K562 (cell line): ENCODE measurements at regions not wholly inside any gene's neighbourhood (a gene's known extent, or its start where the extent isn't known, plus 50 kb on each side); places are given as distances from the start of the nearest gene placed in this dataset.

Experiments
- ATAC-seq: fragments of 200-7000 bp; cut with Tn5 transposase; 3 replicates; pipeline ENCODE4 v1.9.1; 2020; ENCODE audit warnings: moderate library complexity
- BruUV-seq: library from RNA; stranded (reverse); fragments of 400-500 nt; replicated peaks from 2 replicates; lab custom pipeline; 2021; lab: Mats Ljungman, UMichigan
- CTCF ChIA-PET: fragments of 300-600 bp; formaldehyde crosslinking; extraction: SDS; loops from one replicate; lab custom pipeline; 2021; ENCODE audit warnings: low intra/inter-chr PET ratio; lab: Yijun Ruan, JAX
- POLR2A ChIA-PET: fragments of 300-600, 350-650 bp; sonication (Branson Sonifier 250); formaldehyde crosslinking; extraction: SDS; loops from one replicate; lab custom pipeline; 2021; ENCODE audit warnings: antibody characterized with exemption, inconsistent platforms; lab: Yijun Ruan, JAX
- DNase-seq, 4 experiments: peaks; one replicate each; pipeline versions ENCODE4 v3.0.0 to v3.0.0-alpha.2; 2011 to 2018; ENCODE audit warnings: low spot score in 3 of 4, mixed read lengths in 3 of 4; ENCODE audit errors: extremely low read depth in 1 of 4
- FAIRE-seq: peaks from 2 replicates; lab custom pipeline; 2011; peaks lifted over from hg19 to GRCh38; lab: Jason Lieb, UNC
- H2AFZ ChIP-seq: 2 replicates; pipeline ENCODE4 v1.6.0; 2011; ENCODE audit warnings: low read depth, low read length, control low read depth, inconsistent platforms
- H3K27ac ChIP-seq: fragments of 200-600 bp; 3 replicates; pipeline ENCODE4 v1.8.0; 2011; ENCODE audit warnings: low read depth, mild to moderate bottlenecking, control low read depth, inconsistent platforms, low read length, moderate library complexity, mixed read lengths; ENCODE audit errors: extremely low read depth
- H3K27me3 ChIP-seq, 2 experiments: fragments of 300-600 bp in 1 of 2; 2 replicates in 1 of 2; 3 replicates in 1 of 2; pipeline versions ENCODE4 v1.6.0 to v1.8.0; 2011; ENCODE audit warnings: inconsistent platforms in 2 of 2, low read length in 2 of 2, mild to moderate bottlenecking in 1 of 2, mixed read lengths in 1 of 2, moderate library complexity in 1 of 2; ENCODE audit not compliant: control insufficient read depth in 2 of 2, insufficient read depth in 2 of 2
- H3K36me3 ChIP-seq: fragments of 300-600 bp; 3 replicates; pipeline ENCODE4 v1.8.0; 2011; ENCODE audit warnings: mild to moderate bottlenecking, low read length, inconsistent platforms; ENCODE audit not compliant: control insufficient read depth, insufficient read depth
- H3K4me1 ChIP-seq, 2 experiments: fragments of 200-600 bp in 1 of 2; replicated peaks in 1 of 2; 2 replicates in 1 of 2; 3 replicates in 1 of 2; pipeline versions ENCODE4 v1.5.1 to v1.8.0; 2011; ENCODE audit warnings: inconsistent platforms in 2 of 2, low read length in 2 of 2, mild to moderate bottlenecking in 1 of 2, mixed read lengths in 1 of 2, moderate library complexity in 1 of 2; ENCODE audit not compliant: control insufficient read depth in 2 of 2, insufficient read depth in 2 of 2
- H3K4me2 ChIP-seq: 2 replicates; pipeline ENCODE4 v1.6.1; 2011; ENCODE audit warnings: low read length, control low read depth, inconsistent platforms, mixed read lengths; ENCODE audit not compliant: insufficient read depth
- H3K4me3 ChIP-seq: fragments of 200-600 bp; sonication (generic), shearing (Covaris generic); 2 replicates; pipeline ENCODE4 v1.5.1; 2016; ENCODE audit warnings: control low read depth, inconsistent platforms
- H3K79me2 ChIP-seq: fragments of 200-600 bp; 3 replicates; pipeline ENCODE4 v1.8.0; 2011; ENCODE audit warnings: low read length, inconsistent platforms; ENCODE audit not compliant: control insufficient read depth, insufficient read depth
- H3K9ac ChIP-seq, 2 experiments: 2 replicates each; pipeline versions ENCODE4 v1.6.0 to v1.6.1; 2011; ENCODE audit warnings: low read depth in 2 of 2, low read length in 2 of 2, control low read depth in 1 of 2, inconsistent platforms in 1 of 2, mild to moderate bottlenecking in 1 of 2, mixed read lengths in 1 of 2; ENCODE audit not compliant: insufficient read depth in 1 of 2
- H3K9me1 ChIP-seq: one replicate; pipeline ENCODE4 v1.6.0; 2011; ENCODE audit warnings: inconsistent platforms, mild to moderate bottlenecking, low read length, moderate library complexity; ENCODE audit not compliant: control insufficient read depth, insufficient read depth
- H3K9me3 ChIP-seq: replicated peaks from 2 replicates; pipeline ENCODE4 v1.5.1; 2011; ENCODE audit warnings: low read depth, low read length, inconsistent platforms; ENCODE audit not compliant: control insufficient read depth, insufficient read depth
- H4K20me1 ChIP-seq: replicated peaks from 2 replicates; pipeline ENCODE4 v1.6.1; 2011; ENCODE audit warnings: low read length, inconsistent platforms, mixed read lengths; ENCODE audit not compliant: control insufficient read depth, insufficient read depth
- GMEB1 ChIP-seq: fragments of 250-450 bp; sonication (Bioruptor Pico); IDR thresholded peaks from 2 replicates; pipeline ENCODE4 v1.4.0; 2020; ENCODE audit warnings: mild to moderate bottlenecking
- HCFC1 ChIP-seq: IDR thresholded peaks from 2 replicates; pipeline ENCODE4 v1.6.1; 2012; ENCODE audit warnings: low read depth, low read length, improper control_type of control experiment
- LARP7 ChIP-seq: fragments of 450-650 bp; IDR thresholded peaks from 2 replicates; pipeline ENCODE4 v1.6.1; 2016
- PRMT5 ChIP-seq: sonication (generic); formaldehyde crosslinking; IDR thresholded peaks from 2 replicates; pipeline ENCODE4 v1.5.0; 2020; ENCODE audit warnings: missing genetic modification reagents
- RB1 ChIP-seq: fragments of 450-650 bp; IDR thresholded peaks from 2 replicates; pipeline ENCODE4 v1.6.1; 2017; ENCODE audit warnings: low read depth, mild to moderate bottlenecking
- U2AF1 ChIP-seq: fragments of 200-400 bp; formaldehyde crosslinking; optimal IDR thresholded peaks from 2 replicates; pipeline ENCODE3; 2017; ENCODE audit warnings: mild to moderate bottlenecking, low read depth, low read length, moderate library complexity
- ZNF444 ChIP-seq: fragments of 250-450 bp; sonication (Bioruptor Pico); IDR thresholded peaks from 2 replicates; pipeline ENCODE4 v1.4.0; 2020; ENCODE audit warnings: mild to moderate bottlenecking, moderate library complexity
- WGBS: fragments of 100-300 bp; shearing (Covaris generic); methylation state at CpG from one replicate; pipeline ENCODE4 v1.1.6; 2016; ENCODE audit warnings: low coverage, mixed read lengths; ENCODE audit not compliant: insufficient coverage; ENCODE audit errors: missing lambda C conversion rate; 5-methylcytosine and 5-hydroxymethylcytosine counted together
- in situ Hi-C: fragments of 300-500 bp; cut with MboI; formaldehyde crosslinking; loops from 4 replicates; pipeline ENCODE4 v1.15.0; 2018; ENCODE audit warnings: inconsistent platforms, mixed read lengths
- intact Hi-C: fragments of 100-400 bp; cut with micrococcal nuclease; formaldehyde crosslinking; loops from 2 replicates; pipeline ENCODE4 v1.14.2; 2022

- no peaks in the 10 kb centered on the region for H3K9me1 ChIP-seq
- H3K4me2 ChIP-seq, result no peak overlapping the region
- no peak overlapping the region for H3K9ac ChIP-seq
- FAIRE-seq (no peak), ATAC-seq (no peak), DNase-seq (no peak)
- TF ChIP-seq RB1 (no peak), LARP7 (no peak), PRMT5 (no peak), HCFC1 (no peak), GMEB1 (CRISPR knock-in tag) (no peak), U2AF1 (no peak), ZNF444 (CRISPR knock-in tag) (no peak)
- intact Hi-C loops (no loop called here), in situ Hi-C loops (no loop called here)
- no peaks in the 10 kb centered on the region for H3K9me3 ChIP-seq
- no peak overlapping the region for H3K27ac ChIP-seq
- no peaks in the 10 kb centered on the region for H3K36me3 ChIP-seq
- no peak overlapping the region for H2AFZ ChIP-seq
- H3K4me3 ChIP-seq, result no peak overlapping the region
- 14% methylated on average over 5 of the region's 5 CpGs for WGBS
- CTCF ChIA-PET, result no interaction called here
- H3K27me3 ChIP-seq, result peaks cover 2 to 38% of the 10 kb centered on the region in 2 experiments; a peak in 4 of 5 replicates
- no peaks in the 10 kb centered on the region for H4K20me1 ChIP-seq
- peaks cover 0 to 9% of the 10 kb centered on the region in 2 experiments; a peak in 3 of 5 replicates for H3K4me1 ChIP-seq
- POLR2A ChIA-PET, result interaction anchor here (0.6 to 0.8 kb wide), 2 partner anchors 38 to 111 kb away, joined by 3 read pairs; no protein-coding TSS in a partner anchor
- BruUV-seq, result no TSS peak
- H3K79me2 ChIP-seq, result no peaks in the 10 kb centered on the region
Observed at GRCh38 chr1:25082995-25083394, 149.3 kb downstream of the SYF2 start.
